Gastrocnemius medialis (tissue), 4 donors: ENCODE measurements at regions not wholly inside any gene's neighbourhood (a gene's known extent, or its start where the extent isn't known, plus 50 kb on each side); places are given as distances from the start of the nearest gene placed in this dataset.

Experiments used
- ATAC-seq, 2 donors: fragments of 150-250 bp; one replicate each; pipeline ENCODE4 v1.9.1; 2016
- DNase-seq, 2 donors: peaks; one replicate each; pipeline ENCODE4 v3.0.0-alpha.2; 2019
- H3K27ac ChIP-seq, 4 donors: fragments of 200-600 bp; sonication (generic); 1 replicate in 1 of 4; 2 replicates in 3 of 4; pipeline ENCODE4 v1.5.1; 2016 to 2018; ENCODE audit warnings: mild to moderate bottlenecking in 2 of 4, moderate library complexity in 1 of 4
- H3K27me3 ChIP-seq, 3 donors: fragments of 200-600 bp; sonication (generic) in 2 of 3; 1 replicate in 1 of 3; 2 replicates in 2 of 3; pipeline versions ENCODE4 v1.5.1 to v1.6.0; 2016 to 2019; ENCODE audit warnings: mild to moderate bottlenecking in 1 of 3, moderate library complexity in 1 of 3
- H3K36me3 ChIP-seq, 2 donors: fragments of 200-600 bp; sonication (generic) in 1 of 2; one replicate each; pipeline ENCODE4 v1.5.1; 2017 to 2018
- H3K4me1 ChIP-seq, 2 donors: fragments of 200-600 bp; sonication (generic) in 1 of 2; one replicate each; pipeline ENCODE4 v1.5.1; 2016 to 2017; ENCODE audit warnings: mild to moderate bottlenecking in 2 of 2
- H3K4me3 ChIP-seq, 4 donors: fragments of 200-600 bp; sonication (generic) in 3 of 4; 1 replicate in 1 of 4; 2 replicates in 3 of 4; pipeline ENCODE4 v1.5.1; 2016 to 2019; ENCODE audit warnings: mild to moderate bottlenecking in 2 of 4
- H3K9me3 ChIP-seq, 3 donors: fragments of 200-600 bp; sonication (generic) in 2 of 3; 1 replicate in 1 of 3; 2 replicates in 2 of 3; pipeline ENCODE4 v1.5.1; 2016 to 2019
- CTCF ChIP-seq, 5 experiments: fragments of 450-650 bp in 3 of 5; fragments of 200-600 bp in 2 of 5; sonication (generic) in 2 of 5; IDR thresholded peaks in 4 of 5; conservative IDR thresholded peaks in 1 of 5; 1 replicate in 4 of 5; 2 replicates in 1 of 5; pipeline ENCODE4 v1.5.1; 2016 to 2019; ENCODE audit warnings: antibody characterized with exemption in 5 of 5, mild to moderate bottlenecking in 3 of 5, moderate library complexity in 3 of 5
- POLR2A ChIP-seq, 2 donors: fragments of 450-650 bp; IDR thresholded peaks; one replicate each; pipeline ENCODE4 v1.6.1; 2017; ENCODE audit warnings: antibody characterized with exemption in 2 of 2, mild to moderate bottlenecking in 2 of 2, moderate library complexity in 2 of 2
- in situ Hi-C, 4 donors: fragments of 200-750 bp; cut with MboI; loops; one replicate each; pipeline versions ENCODE4 v1.15.0 to v1.8.0; 2017; ENCODE audit warnings: low sequenced_read_pairs in 4 of 4
- intact Hi-C: fragments of 100-400 bp; cut with DNase I; formaldehyde crosslinking; loops from one replicate; pipeline ENCODE4 v1.15.1; 2023; ENCODE audit warnings: low total_unique reads

DNA sequence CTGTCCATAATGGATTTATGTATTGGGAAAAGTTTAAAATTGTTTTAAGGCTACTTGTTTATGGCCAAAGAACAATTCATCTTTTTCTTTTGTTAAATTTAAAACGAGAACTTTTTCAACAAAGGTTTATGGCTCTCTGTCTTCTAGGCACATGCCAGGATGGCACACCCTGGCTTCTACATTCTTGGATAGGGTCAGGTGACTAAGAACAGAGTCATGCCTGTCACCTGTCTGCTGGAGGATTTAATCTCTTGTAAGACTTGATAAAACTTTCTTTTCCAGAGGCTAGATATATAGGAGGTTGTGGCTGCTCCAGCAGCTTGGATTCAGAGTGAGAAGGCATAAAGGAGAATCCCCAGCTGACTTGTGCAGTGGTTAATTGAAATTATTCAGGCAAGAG is 915.4 kb downstream of the GATA3 start:
- Histone ChIP-seq H3K36me3 (no peaks in the 10 kb centered on the region), H3K4me3 (no peak overlapping the region), H3K27me3 (no peaks in the 10 kb centered on the region), H3K4me1 (no peaks in the 10 kb centered on the region), H3K9me3 (no peaks in the 10 kb centered on the region), H3K27ac (no peak overlapping the region)
- in situ Hi-C loops (no loop called here), intact Hi-C loops (no loop called here)
- TF ChIP-seq POLR2A (IDR thresholded peaks at IDR 0.05) (no peak), CTCF (IDR thresholded peaks at IDR 0.05 in 4 of 5, conservative IDR thresholded peaks at IDR 0.05 in 1 of 5) (no peak)
- ATAC-seq = no peak
- DNase-seq = no peak

DNA sequence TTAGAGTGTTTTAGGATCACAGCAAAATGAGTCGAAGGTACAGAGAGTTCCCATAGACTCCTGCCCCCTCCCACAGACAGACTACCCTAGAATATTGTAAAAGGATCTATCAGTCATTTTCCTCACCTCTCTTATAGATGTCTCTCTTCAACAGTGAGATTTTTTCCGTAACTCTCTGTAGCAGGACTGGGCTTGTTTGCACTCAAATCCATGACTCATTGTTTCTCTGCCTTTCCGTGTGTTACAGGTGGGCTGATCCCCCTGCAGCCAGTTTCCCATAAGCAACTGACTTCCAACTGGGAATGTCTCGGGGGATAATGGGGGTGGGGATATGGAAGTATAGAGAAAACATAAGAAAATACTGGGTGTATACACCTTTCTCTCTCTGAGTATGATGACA is 921.0 kb downstream of the GATA3 start:
- H3K4me3 ChIP-seq = no peak overlapping the region
- in situ Hi-C loops (no loop called here), intact Hi-C loops (no loop called here)
- no peaks in the 10 kb centered on the region for H3K27me3 ChIP-seq
- no peaks in the 10 kb centered on the region for H3K4me1 ChIP-seq
- H3K9me3 ChIP-seq = no peaks in the 10 kb centered on the region
- DNase-seq = no peak
- H3K27ac ChIP-seq = no peak overlapping the region
- no peak for ATAC-seq
- no peak for TF ChIP-seq POLR2A (IDR thresholded peaks at IDR 0.05)
- no peak for TF ChIP-seq CTCF (IDR thresholded peaks at IDR 0.05 in 4 of 5, conservative IDR thresholded peaks at IDR 0.05 in 1 of 5)
- no peaks in the 10 kb centered on the region for H3K36me3 ChIP-seq

- in situ Hi-C loops (no loop called here), intact Hi-C loops (no loop called here)
- H3K9me3 ChIP-seq = no peaks in the 10 kb centered on the region
Measured at GRCh38 chr10:8978100-8978499, 923.6 kb downstream of the GATA3 start.

DNA sequence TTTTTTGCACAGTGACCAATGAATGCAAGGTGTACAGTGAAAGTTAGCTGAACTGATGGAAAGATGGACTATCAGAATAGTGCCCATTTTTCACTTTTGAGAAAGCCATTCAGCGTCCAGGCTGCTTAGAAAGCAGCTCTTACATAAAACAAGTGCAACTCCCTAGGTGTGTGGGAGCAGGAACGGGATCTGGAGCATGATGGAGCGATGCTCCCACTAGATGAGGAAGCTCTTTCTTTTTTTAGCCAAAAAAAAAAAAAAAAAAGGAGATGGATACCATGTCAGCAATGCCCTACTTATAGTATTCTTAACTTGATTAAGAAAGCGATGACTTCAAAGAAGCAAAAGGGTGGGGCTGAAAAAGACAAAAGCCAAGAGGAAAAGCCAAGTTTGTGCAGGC is 925.5 kb downstream of the GATA3 start:
- DNase-seq = no peak
- no peak for ATAC-seq
- H3K9me3 ChIP-seq = no peaks in the 10 kb centered on the region
- H3K4me1 ChIP-seq = no peaks in the 10 kb centered on the region
- TF ChIP-seq POLR2A (IDR thresholded peaks at IDR 0.05) = no peak
- no peak for TF ChIP-seq CTCF (IDR thresholded peaks at IDR 0.05 in 4 of 5, conservative IDR thresholded peaks at IDR 0.05 in 1 of 5)
- no peaks in the 10 kb centered on the region for H3K27me3 ChIP-seq
- intact Hi-C loops (no loop called here), in situ Hi-C loops (no loop called here)
- H3K4me3 ChIP-seq = no peak overlapping the region
- H3K27ac ChIP-seq = no peak overlapping the region
- no peaks in the 10 kb centered on the region for H3K36me3 ChIP-seq

More at GRCh38 chr10:8978100-8978499, 923.6 kb downstream of the GATA3 start:
- H3K27ac ChIP-seq = no peak overlapping the region
- H3K27me3 ChIP-seq = no peaks in the 10 kb centered on the region
- no peaks in the 10 kb centered on the region for H3K4me1 ChIP-seq
- no peak for ATAC-seq
- H3K4me3 ChIP-seq = no peak overlapping the region
- DNase-seq = no peak
- TF ChIP-seq CTCF (IDR thresholded peaks at IDR 0.05 in 4 of 5, conservative IDR thresholded peaks at IDR 0.05 in 1 of 5) (no peak), POLR2A (IDR thresholded peaks at IDR 0.05) (no peak)
- no peaks in the 10 kb centered on the region for H3K36me3 ChIP-seq

GRCh38 chr10:8981277-8981676 is 926.8 kb downstream of the GATA3 start:
- Histone ChIP-seq H3K9me3 (no peaks in the 10 kb centered on the region), H3K27ac (no peak overlapping the region), H3K36me3 (no peaks in the 10 kb centered on the region), H3K4me1 (no peaks in the 10 kb centered on the region), H3K4me3 (no peak overlapping the region), H3K27me3 (no peaks in the 10 kb centered on the region)
- in situ Hi-C loops (no loop called here), intact Hi-C loops (no loop called here)
- TF ChIP-seq CTCF (IDR thresholded peaks at IDR 0.05 in 4 of 5, conservative IDR thresholded peaks at IDR 0.05 in 1 of 5) = no peak
- TF ChIP-seq POLR2A (IDR thresholded peaks at IDR 0.05) = no peak
- DNase-seq (no peak), ATAC-seq (no peak)
